ENCODE measurements at regions not wholly inside any gene's neighbourhood (a gene's known extent, or its start where the extent isn't known, plus 50 kb on each side); places are given as distances from the start of the nearest gene placed in this dataset.
"Not testable (repeated sequence)": the region's sequence is repeated elsewhere in the genome, so short reads cannot be mapped to it uniquely, and the experiment has no call there.

DNA sequence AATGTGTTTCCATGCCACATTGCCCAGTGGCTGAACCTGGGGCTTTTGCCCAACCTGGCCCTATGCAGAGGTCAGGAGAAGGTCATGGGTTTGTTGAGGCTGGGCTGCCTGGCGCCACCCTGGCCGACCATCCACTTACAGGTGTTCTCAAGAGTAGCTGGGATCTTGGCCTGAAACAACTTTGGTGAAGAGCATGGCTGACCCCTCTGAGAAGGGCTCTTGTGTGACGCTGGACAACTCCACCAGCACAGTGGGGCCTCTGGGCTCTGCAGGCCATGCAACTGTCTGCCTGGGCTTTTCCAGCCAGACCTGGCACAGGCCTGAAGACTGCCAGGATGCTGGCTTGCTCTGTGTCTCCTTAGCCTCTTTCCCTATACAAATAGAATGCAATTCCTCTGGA, 76.4 kb upstream of the ZNG1B start:
- ATAC-seq (no peak), DNase-seq (no peak)
- Histone ChIP-seq H3K36me3 (no peaks in the 10 kb centered on the region), H3K4me3 (no peak overlapping the region), H3K27ac (no peak overlapping the region), H3K9me3 (no peaks in the 10 kb centered on the region), H3K4me1 (peaks cover 0 to 12% of the 10 kb centered on the region in 2 donors), H3K27me3 (no peaks in the 10 kb centered on the region)
- in situ Hi-C loops (cut with MboI; ENCODE audit: low sequenced_read_pairs in 4 of 4) (loop anchor here in 1 of 4 donors (25.0 kb wide), 1 partner anchor 99 kb away; no protein-coding TSS in a partner anchor), intact Hi-C loops (cut with DNase I; ENCODE audit: low total_unique reads) (no loop called here)
- TF ChIP-seq, protein P1, sequence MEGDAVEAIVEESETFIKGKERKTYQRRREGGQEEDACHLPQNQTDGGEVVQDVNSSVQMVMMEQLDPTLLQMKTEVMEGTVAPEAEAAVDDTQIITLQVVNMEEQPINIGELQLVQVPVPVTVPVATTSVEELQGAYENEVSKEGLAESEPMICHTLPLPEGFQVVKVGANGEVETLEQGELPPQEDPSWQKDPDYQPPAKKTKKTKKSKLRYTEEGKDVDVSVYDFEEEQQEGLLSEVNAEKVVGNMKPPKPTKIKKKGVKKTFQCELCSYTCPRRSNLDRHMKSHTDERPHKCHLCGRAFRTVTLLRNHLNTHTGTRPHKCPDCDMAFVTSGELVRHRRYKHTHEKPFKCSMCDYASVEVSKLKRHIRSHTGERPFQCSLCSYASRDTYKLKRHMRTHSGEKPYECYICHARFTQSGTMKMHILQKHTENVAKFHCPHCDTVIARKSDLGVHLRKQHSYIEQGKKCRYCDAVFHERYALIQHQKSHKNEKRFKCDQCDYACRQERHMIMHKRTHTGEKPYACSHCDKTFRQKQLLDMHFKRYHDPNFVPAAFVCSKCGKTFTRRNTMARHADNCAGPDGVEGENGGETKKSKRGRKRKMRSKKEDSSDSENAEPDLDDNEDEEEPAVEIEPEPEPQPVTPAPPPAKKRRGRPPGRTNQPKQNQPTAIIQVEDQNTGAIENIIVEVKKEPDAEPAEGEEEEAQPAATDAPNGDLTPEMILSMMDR (IDR thresholded peaks at IDR 0.05 in 4 of 5, conservative IDR thresholded peaks at IDR 0.05 in 1 of 5): no peak
- no peak for TF ChIP-seq POLR2A (IDR thresholded peaks at IDR 0.05)

DNA sequence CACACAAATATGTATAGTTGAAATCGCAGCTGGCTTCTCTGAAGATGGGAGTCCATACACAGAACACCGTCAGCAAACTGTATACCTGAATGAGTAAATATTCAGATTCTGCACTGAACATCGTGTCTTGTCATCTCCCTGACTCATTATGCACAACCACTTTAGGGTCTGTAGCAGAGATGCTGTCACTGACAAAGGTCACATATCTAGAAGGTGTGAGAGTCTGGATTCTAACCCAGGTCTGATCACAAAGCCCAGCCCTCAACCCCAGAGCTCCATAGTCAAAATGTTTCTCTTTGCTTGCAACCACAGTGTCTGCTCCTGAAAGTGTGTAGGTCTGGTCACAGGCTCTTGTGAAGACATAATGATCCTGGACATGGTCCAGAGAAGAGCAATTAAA, 78.3 kb upstream of the PAX8 start:
- Histone ChIP-seq H3K4me1 (no peaks in the 10 kb centered on the region), H3K27me3 (no peaks in the 10 kb centered on the region), H3K36me3 (no peaks in the 10 kb centered on the region), H3K9me3 (no peaks in the 10 kb centered on the region), H3K4me3 (no peak overlapping the region), H3K27ac (no peak overlapping the region)
- in situ Hi-C loops (cut with MboI; ENCODE audit: low sequenced_read_pairs in 4 of 4): loop anchor here in 1 of 4 donors (25.0 kb wide), 1 partner anchor 95 kb away; no protein-coding TSS in a partner anchor
- TF ChIP-seq, protein P1 (IDR thresholded peaks at IDR 0.05 in 4 of 5, conservative IDR thresholded peaks at IDR 0.05 in 1 of 5): no peak
- no peak for TF ChIP-seq POLR2A (IDR thresholded peaks at IDR 0.05)
- DNase-seq (no peak), ATAC-seq (no peak)
- intact Hi-C loops (cut with DNase I; ENCODE audit: low total_unique reads): no loop called here

DNA sequence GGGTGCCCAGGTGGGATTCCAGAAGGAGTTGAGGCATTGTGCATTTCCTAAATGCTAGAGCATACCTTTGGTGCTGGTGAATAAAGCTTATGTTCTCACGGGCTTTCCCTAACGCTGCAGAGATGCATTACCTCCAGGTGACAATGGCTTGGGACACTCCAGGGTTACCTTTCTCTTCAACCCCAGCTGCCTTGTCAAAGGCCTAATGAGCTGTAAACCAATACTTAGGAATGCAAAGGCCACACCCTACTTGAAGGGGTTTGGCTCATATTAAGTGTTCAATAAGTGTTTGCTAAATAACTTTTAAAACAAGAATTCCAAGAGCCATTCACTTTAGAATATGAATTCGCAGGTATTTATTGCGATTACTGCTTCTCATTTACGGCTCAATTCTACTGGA, 77.6 kb upstream of the PAX8 start:
- H3K27ac ChIP-seq; ATAC-seq; H3K36me3 ChIP-seq; H3K9me3 ChIP-seq; intact Hi-C loops (cut with DNase I; ENCODE audit: low total_unique reads); DNase-seq; H3K4me1 ChIP-seq; H3K27me3 ChIP-seq; H3K4me3 ChIP-seq: not testable (repeated sequence)
- in situ Hi-C loops (cut with MboI; ENCODE audit: low sequenced_read_pairs in 4 of 4): loop anchor here in 1 of 4 donors (25.0 kb wide), 1 partner anchor 94 kb away; no protein-coding TSS in a partner anchor

DNA sequence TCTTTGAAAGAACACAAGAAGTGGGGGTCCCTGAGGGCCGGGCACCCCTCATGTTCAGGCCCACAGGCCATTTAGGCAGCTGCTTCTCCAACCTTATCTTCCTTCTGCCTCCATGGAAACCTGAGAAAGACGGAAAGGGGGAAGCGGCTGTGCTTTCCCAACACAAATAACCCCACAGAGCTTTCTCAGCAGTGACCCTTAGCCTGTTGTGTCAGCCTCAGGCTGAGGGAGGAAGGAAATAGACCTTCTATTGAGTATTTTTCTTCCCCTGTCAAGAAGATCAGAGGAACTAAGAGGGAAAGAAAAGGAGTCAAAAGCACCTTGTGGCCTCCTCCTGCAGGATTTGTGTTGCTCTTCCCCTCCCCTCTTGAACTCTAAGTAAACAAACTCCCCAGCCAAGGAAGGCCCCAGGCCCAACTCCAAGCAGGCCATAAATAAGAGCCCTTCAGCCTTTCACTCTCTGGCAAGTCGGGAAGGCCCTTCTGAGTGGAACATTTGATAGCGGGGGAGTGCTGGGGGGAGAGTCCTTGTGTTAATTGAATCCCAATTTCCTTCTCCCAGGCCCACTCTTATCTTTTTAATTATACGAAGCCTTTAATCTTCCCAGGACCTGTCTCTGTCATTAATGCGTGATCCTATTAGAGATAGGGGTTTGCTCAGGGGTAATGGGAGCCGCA, 76.8 kb upstream of the PAX8 start:
- H3K36me3 ChIP-seq; H3K9me3 ChIP-seq; H3K27ac ChIP-seq; H3K4me3 ChIP-seq; H3K4me1 ChIP-seq; ATAC-seq; intact Hi-C loops (cut with DNase I; ENCODE audit: low total_unique reads); DNase-seq; H3K27me3 ChIP-seq: not testable (repeated sequence)
- in situ Hi-C loops (cut with MboI; ENCODE audit: low sequenced_read_pairs in 4 of 4): loop anchor here in 1 of 4 donors (25.0 kb wide), 1 partner anchor 93 kb away; no protein-coding TSS in a partner anchor

DNA sequence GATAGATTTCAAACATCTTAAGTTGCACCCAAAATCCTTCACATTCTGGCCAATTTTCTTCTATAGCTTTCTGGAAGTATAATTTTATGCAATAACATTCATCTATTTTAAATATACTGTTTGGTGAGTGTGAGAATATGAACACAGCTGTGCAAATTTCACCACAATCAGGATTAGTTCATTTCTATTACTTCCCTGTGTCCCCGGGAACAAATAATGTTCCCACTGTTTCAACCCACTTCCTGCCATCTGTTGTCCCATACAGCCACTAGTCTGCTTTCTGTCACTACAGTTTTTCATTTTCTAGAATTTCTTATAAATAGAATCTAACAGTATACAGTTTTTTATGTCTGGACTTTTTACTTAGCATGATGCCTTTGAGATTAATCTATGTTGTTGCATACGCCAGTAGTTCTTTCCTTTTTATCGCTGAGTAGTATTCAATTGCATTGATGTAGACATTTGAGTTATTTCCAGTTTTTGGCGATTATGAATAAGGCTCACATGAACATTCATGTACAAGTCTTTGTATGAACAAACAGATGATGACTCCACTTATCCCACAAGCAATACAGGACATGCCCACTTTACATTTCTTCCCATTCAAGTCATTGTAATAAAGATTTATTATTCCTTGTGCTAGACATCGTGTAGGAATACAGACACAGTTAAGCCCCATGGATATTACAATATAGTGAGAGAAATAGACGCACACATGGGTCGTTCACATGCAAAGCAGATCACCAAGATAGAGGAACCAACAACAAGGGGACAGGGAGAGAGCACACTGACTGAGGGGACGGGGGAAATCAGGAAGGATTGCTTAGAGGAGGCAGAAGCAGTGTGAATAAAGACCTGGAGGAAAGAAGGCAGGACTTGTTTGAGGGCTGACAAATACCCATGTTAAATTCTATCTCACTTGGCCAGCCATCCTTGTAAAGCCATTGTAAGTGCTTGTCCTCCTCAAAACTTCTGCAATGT, 72.9 kb upstream of the PAX8 start:
- no peak for DNase-seq
- no peaks in the 10 kb centered on the region for H3K27me3 ChIP-seq
- H3K4me1 ChIP-seq: no peaks in the 10 kb centered on the region
- intact Hi-C loops (cut with DNase I; ENCODE audit: low total_unique reads): no loop called here
- in situ Hi-C loops (cut with MboI; ENCODE audit: low sequenced_read_pairs in 4 of 4): loop anchor here in 1 of 4 donors (25.0 kb wide), 1 partner anchor 89 kb away; no protein-coding TSS in a partner anchor
- H3K36me3 ChIP-seq: no peaks in the 10 kb centered on the region
- H3K4me3 ChIP-seq: no peak overlapping the region
- no peak for TF ChIP-seq POLR2A (IDR thresholded peaks at IDR 0.05)
- TF ChIP-seq, protein P1 (IDR thresholded peaks at IDR 0.05 in 4 of 5, conservative IDR thresholded peaks at IDR 0.05 in 1 of 5): no peak
- ATAC-seq: no peak
- no peaks in the 10 kb centered on the region for H3K9me3 ChIP-seq
- H3K27ac ChIP-seq: no peak overlapping the region

DNA sequence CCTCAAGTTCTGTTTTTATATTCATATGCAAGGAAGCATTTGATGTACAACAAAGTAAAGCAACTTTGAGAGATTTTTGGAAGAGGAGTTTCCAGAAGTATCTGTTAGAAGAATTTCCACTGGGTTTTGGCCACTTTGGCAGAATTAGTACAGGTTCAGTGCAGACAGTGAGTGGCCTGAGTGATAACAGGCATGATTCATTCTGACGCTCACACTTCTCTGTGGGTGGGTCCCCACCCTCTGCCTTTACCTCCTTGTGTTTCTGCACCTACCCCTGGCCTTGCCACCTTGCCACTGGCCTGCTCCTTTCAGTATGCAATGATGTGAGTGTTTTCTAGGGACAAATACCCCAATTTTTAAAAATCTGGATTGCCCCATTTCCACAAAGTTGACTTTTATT, 65.1 kb upstream of the PAX8 start:
- H3K9me3 ChIP-seq; H3K27me3 ChIP-seq; in situ Hi-C loops (cut with MboI; ENCODE audit: low sequenced_read_pairs in 4 of 4); H3K27ac ChIP-seq; ATAC-seq; H3K4me3 ChIP-seq; intact Hi-C loops (cut with DNase I; ENCODE audit: low total_unique reads); H3K36me3 ChIP-seq; DNase-seq; H3K4me1 ChIP-seq: not testable (repeated sequence)

Data from gastrocnemius medialis (tissue), 4 donors.